GM12873 (cell line): ENCODE measurements at regions not wholly inside any gene's neighbourhood (a gene's known extent, or its start where the extent isn't known, plus 50 kb on each side); places are given as distances from the start of the nearest gene placed in this dataset.

ENCODE experiments used
- TF ChIP-seq, protein P1 (sequence below): IDR thresholded peaks from 2 replicates; pipeline ENCODE4 v1.5.1; 2012; ENCODE audit warnings: low read depth, mild to moderate bottlenecking, moderate library complexity, low read length, control low read depth; ENCODE audit not compliant: insufficient read depth; ENCODE audit errors: missing control alignments

DNA sequence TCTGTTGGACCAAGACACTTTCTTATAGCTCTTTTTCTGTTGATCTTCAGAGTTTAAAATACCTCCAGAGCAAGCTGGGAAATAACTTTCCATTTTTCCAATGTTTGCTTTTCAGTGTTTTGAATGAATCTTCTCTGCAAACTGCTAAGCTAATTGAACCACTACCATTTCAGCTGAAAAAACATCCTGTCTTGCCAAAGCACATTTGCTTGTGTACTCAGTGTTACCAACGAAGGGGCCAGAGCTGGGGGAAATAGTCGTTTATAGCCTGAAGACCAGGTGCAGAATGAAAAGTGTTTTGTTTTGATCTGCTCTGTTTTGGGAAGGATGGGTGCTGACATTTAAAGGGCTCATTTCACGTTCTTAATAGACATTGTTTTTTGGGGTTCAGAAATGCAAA lies 88.4 kb upstream of the CLNK start:
- TF ChIP-seq, protein P1, sequence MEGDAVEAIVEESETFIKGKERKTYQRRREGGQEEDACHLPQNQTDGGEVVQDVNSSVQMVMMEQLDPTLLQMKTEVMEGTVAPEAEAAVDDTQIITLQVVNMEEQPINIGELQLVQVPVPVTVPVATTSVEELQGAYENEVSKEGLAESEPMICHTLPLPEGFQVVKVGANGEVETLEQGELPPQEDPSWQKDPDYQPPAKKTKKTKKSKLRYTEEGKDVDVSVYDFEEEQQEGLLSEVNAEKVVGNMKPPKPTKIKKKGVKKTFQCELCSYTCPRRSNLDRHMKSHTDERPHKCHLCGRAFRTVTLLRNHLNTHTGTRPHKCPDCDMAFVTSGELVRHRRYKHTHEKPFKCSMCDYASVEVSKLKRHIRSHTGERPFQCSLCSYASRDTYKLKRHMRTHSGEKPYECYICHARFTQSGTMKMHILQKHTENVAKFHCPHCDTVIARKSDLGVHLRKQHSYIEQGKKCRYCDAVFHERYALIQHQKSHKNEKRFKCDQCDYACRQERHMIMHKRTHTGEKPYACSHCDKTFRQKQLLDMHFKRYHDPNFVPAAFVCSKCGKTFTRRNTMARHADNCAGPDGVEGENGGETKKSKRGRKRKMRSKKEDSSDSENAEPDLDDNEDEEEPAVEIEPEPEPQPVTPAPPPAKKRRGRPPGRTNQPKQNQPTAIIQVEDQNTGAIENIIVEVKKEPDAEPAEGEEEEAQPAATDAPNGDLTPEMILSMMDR: no peak

GRCh38 chr4:10765386-10765785 lies 80.8 kb upstream of the CLNK start:
- TF ChIP-seq, protein P1: no peak

- TF ChIP-seq, protein P1: no peak
These were observed 78.0 kb upstream of the CLNK start for GRCh38 chr4:10762561-10762960.

DNA sequence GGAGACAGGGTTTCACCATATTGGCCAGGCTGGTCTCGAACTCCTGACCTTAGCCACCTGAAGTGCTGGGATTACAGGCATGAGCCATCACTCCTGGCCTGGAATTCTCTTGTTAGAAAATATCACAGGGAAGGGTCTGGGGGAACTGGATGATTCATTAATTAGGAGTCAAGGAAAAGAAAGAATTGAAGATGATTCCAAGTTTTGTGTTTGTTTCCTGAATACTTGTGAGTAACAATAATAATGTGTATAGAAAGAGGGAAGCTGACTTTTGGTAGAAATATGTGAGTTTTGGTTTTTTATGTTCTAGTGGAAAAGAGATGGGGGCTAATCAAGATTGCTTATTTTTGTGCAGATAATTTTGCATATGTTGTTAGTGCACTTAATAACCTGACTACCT lies 77.3 kb upstream of the CLNK start:
- TF ChIP-seq, protein P1: no peak

GRCh38 chr4:10760086-10760485 lies 75.5 kb upstream of the CLNK start:
- TF ChIP-seq, protein P1: no peak

DNA sequence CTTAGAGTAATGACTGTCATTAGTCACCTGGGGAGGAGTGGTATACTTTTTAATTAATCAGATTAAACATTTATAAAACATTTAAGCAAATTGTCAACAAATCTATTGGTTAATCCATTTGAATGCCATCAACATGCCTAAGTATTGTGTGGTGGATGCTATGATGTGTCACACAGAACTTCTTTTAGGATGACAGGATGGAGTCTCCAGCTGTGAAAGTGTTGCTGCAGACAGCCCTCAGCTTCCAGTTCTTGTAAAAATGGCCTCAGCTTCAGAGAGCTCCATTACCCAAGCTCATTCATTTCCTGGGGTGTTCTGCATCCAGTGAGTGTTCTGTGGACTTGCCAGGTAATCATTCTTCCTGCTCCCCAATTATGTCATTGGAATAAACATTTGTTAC lies 74.3 kb upstream of the CLNK start:
- TF ChIP-seq, protein P1: no peak

GRCh38 chr4:10753856-10754402 lies 69.4 kb upstream of the CLNK start:
- TF ChIP-seq, protein P1: no peak
